ENCODE measurements at regions not wholly inside any gene's neighbourhood (a gene's known extent, or its start where the extent isn't known, plus 50 kb on each side); places are given as distances from the start of the nearest gene placed in this dataset.

- no peak overlapping the region for H3K27ac ChIP-seq
- 86% methylated on average over 7 of the region's 7 CpGs for WGBS
- intact Hi-C loops (cut with DNase I) = no loop called here
Observed at GRCh38 chr2:23213196-23213595, 171.8 kb upstream of the KLHL29 start.

GRCh38 chr2:23215016-23215415 is 170.0 kb upstream of the KLHL29 start:
- no peaks in the 10 kb centered on the region for H3K4me1 ChIP-seq (replicated peaks)
- WGBS = 97% methylated on average over 3 of the region's 3 CpGs
- no peaks in the 10 kb centered on the region for H3K36me3 ChIP-seq
- DNase-seq (ENCODE audit: low spot score) = no peak
- H3K27me3 ChIP-seq (replicated peaks; ENCODE audit: insufficient read depth) = no peaks in the 10 kb centered on the region
- no peak overlapping the region for H3K27ac ChIP-seq
- H3K9me3 ChIP-seq = no peaks in the 10 kb centered on the region
- H3K4me3 ChIP-seq = no peak overlapping the region
- no peak for TF ChIP-seq POLR2AphosphoS5 (IDR thresholded peaks at IDR 0.05)
- TF ChIP-seq, protein P1, sequence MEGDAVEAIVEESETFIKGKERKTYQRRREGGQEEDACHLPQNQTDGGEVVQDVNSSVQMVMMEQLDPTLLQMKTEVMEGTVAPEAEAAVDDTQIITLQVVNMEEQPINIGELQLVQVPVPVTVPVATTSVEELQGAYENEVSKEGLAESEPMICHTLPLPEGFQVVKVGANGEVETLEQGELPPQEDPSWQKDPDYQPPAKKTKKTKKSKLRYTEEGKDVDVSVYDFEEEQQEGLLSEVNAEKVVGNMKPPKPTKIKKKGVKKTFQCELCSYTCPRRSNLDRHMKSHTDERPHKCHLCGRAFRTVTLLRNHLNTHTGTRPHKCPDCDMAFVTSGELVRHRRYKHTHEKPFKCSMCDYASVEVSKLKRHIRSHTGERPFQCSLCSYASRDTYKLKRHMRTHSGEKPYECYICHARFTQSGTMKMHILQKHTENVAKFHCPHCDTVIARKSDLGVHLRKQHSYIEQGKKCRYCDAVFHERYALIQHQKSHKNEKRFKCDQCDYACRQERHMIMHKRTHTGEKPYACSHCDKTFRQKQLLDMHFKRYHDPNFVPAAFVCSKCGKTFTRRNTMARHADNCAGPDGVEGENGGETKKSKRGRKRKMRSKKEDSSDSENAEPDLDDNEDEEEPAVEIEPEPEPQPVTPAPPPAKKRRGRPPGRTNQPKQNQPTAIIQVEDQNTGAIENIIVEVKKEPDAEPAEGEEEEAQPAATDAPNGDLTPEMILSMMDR (IDR thresholded peaks at IDR 0.05) = no peak
- no peak for TF ChIP-seq POLR2A (IDR thresholded peaks at IDR 0.05)
- intact Hi-C loops (cut with DNase I) = no loop called here

More at GRCh38 chr2:23213196-23213595, 171.8 kb upstream of the KLHL29 start:
- no peaks in the 10 kb centered on the region for H3K27me3 ChIP-seq (replicated peaks; ENCODE audit: insufficient read depth)
- TF ChIP-seq POLR2A (IDR thresholded peaks at IDR 0.05) (no peak), POLR2AphosphoS5 (IDR thresholded peaks at IDR 0.05) (no peak)
- TF ChIP-seq, protein P1 (IDR thresholded peaks at IDR 0.05) = no peak
- no peak overlapping the region for H3K4me3 ChIP-seq
- no peaks in the 10 kb centered on the region for H3K36me3 ChIP-seq
- DNase-seq (ENCODE audit: low spot score) = no peak
- no peaks in the 10 kb centered on the region for H3K9me3 ChIP-seq
- H3K4me1 ChIP-seq (replicated peaks) = no peaks in the 10 kb centered on the region

DNA sequence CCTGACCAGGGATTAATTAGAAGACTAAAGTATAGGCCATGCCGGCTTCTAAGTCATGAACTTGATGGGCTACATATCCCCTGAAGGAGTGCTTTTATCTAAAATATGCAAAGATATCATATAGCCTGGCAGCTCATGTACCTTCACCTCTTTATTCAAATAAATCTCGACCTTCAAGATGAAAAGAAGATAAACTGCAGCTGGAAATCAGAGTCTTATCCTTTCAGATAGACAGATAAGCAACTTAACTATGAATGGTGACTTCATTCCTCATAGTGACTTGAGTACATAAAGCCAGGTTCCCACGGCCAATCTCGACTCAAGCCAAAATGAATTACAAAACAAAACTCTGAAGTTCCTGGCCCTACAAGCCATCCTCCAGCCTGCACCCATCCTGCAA is 165.3 kb upstream of the KLHL29 start:
- H3K4me1 ChIP-seq (replicated peaks) = no peaks in the 10 kb centered on the region
- H3K9me3 ChIP-seq = no peaks in the 10 kb centered on the region
- H3K27ac ChIP-seq = no peak overlapping the region
- TF ChIP-seq POLR2AphosphoS5 (IDR thresholded peaks at IDR 0.05) (no peak), POLR2A (IDR thresholded peaks at IDR 0.05) (no peak)
- TF ChIP-seq, protein P1 (IDR thresholded peaks at IDR 0.05) = no peak
- intact Hi-C loops (cut with DNase I) = no loop called here
- H3K27me3 ChIP-seq (replicated peaks; ENCODE audit: insufficient read depth) = no peaks in the 10 kb centered on the region
- DNase-seq (ENCODE audit: low spot score) = no peak
- 24% methylated on average over 4 of the region's 4 CpGs for WGBS
- H3K36me3 ChIP-seq = no peaks in the 10 kb centered on the region
- H3K4me3 ChIP-seq = no peak overlapping the region

DNA sequence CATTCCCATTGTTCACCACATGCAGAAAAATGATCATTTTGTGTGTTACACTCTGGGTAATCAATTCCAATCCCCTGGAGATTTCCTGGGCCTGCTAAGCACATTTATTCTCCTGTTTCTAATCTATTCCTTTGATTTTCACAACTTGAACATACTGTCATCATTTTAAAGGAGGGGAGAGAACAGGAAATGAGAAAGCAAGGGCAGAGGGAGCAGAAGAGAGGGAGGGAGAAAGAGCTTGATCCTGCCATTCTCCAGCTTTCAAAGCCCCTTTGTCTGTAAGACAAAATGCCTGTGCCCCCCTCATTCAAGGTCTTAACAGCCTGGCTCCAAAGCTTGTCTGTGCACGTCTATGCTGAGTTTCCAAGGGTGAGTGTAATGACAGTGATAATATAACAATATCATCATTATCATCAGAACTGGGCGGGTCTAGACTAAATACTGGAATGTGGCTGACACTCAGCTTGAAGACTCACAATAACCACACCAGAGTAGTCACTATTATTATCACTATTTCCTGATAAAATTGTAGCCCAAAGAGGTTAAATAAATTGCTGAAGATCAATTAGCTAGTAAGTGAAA is 164.4 kb upstream of the KLHL29 start:
- intact Hi-C loops (cut with DNase I) = no loop called here
- TF ChIP-seq, protein P1 (IDR thresholded peaks at IDR 0.05) = no peak
- TF ChIP-seq POLR2AphosphoS5 (IDR thresholded peaks at IDR 0.05) (no peak), POLR2A (IDR thresholded peaks at IDR 0.05) (no peak)
- no peak for DNase-seq (ENCODE audit: low spot score)

GRCh38 chr2:23221236-23221635 is 163.7 kb upstream of the KLHL29 start:
- DNase-seq (ENCODE audit: low spot score) = no peak
- Histone ChIP-seq H3K4me3 (no peak overlapping the region), H3K4me1 (replicated peaks) (no peaks in the 10 kb centered on the region), H3K9me3 (no peaks in the 10 kb centered on the region), H3K36me3 (no peaks in the 10 kb centered on the region), H3K27me3 (replicated peaks; ENCODE audit: insufficient read depth) (no peaks in the 10 kb centered on the region), H3K27ac (no peak overlapping the region)
- intact Hi-C loops (cut with DNase I) = no loop called here
- WGBS = 74% methylated on average over 5 of the region's 5 CpGs
- TF ChIP-seq, protein P1 (IDR thresholded peaks at IDR 0.05) = no peak
- TF ChIP-seq POLR2AphosphoS5 (IDR thresholded peaks at IDR 0.05) = no peak
- TF ChIP-seq POLR2A (IDR thresholded peaks at IDR 0.05) = no peak

More for the DNA sequence above, 164.4 kb upstream of the KLHL29 start:
- no peaks in the 10 kb centered on the region for H3K9me3 ChIP-seq
- H3K4me1 ChIP-seq (replicated peaks) = no peaks in the 10 kb centered on the region
- WGBS = 45% methylated on average over 2 of the region's 2 CpGs
- no peak overlapping the region for H3K27ac ChIP-seq
- H3K4me3 ChIP-seq = no peak overlapping the region
- H3K36me3 ChIP-seq = no peaks in the 10 kb centered on the region
- no peaks in the 10 kb centered on the region for H3K27me3 ChIP-seq (replicated peaks; ENCODE audit: insufficient read depth)
